ENCODE measurements at regions not wholly inside any gene's neighbourhood (a gene's known extent, or its start where the extent isn't known, plus 50 kb on each side); places are given as distances from the start of the nearest gene placed in this dataset.

DNA sequence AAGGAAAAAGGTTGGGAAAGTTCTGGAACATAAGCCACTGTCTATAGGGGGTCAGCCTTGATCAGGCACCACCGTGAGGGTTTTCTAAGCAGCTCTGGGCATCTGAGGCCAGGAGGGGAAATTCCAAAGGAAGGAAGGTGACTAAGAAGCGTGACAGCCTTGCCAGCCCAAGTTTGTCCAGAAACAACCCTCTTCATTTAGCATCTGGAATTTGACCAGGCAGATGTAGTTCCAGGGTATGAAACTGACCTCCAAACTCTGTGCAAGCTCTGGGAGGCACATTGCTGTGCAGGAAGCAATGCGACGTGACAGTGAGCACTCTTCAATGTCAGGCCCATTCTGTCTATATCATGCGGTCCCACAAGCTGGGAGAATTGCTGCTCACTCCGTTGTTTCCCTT, 85.4 kb upstream of the TPM1 start:
- TF ChIP-seq, protein P1, sequence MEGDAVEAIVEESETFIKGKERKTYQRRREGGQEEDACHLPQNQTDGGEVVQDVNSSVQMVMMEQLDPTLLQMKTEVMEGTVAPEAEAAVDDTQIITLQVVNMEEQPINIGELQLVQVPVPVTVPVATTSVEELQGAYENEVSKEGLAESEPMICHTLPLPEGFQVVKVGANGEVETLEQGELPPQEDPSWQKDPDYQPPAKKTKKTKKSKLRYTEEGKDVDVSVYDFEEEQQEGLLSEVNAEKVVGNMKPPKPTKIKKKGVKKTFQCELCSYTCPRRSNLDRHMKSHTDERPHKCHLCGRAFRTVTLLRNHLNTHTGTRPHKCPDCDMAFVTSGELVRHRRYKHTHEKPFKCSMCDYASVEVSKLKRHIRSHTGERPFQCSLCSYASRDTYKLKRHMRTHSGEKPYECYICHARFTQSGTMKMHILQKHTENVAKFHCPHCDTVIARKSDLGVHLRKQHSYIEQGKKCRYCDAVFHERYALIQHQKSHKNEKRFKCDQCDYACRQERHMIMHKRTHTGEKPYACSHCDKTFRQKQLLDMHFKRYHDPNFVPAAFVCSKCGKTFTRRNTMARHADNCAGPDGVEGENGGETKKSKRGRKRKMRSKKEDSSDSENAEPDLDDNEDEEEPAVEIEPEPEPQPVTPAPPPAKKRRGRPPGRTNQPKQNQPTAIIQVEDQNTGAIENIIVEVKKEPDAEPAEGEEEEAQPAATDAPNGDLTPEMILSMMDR (IDR thresholded peaks at IDR 0.05), result no peak
- Histone ChIP-seq H3K27me3 (ENCODE audit: control insufficient read depth, insufficient read depth, low read length) (no peaks in the 10 kb centered on the region), H3K4me1 (no peaks in the 10 kb centered on the region), H3K4me2 (ENCODE audit: low read length) (no peak overlapping the region), H3K36me3 (ENCODE audit: control insufficient read depth, insufficient read depth, low read length) (no peaks in the 10 kb centered on the region), H3K79me2 (no peaks in the 10 kb centered on the region), H3K9ac (no peak overlapping the region), H3K4me3 (ENCODE audit: low read depth, low read length) (no peak overlapping the region), H3K9me3 (ENCODE audit: control insufficient read depth, low read length) (no peaks in the 10 kb centered on the region), H3K27ac (no peak overlapping the region), H2AFZ (no peak overlapping the region)

DNA sequence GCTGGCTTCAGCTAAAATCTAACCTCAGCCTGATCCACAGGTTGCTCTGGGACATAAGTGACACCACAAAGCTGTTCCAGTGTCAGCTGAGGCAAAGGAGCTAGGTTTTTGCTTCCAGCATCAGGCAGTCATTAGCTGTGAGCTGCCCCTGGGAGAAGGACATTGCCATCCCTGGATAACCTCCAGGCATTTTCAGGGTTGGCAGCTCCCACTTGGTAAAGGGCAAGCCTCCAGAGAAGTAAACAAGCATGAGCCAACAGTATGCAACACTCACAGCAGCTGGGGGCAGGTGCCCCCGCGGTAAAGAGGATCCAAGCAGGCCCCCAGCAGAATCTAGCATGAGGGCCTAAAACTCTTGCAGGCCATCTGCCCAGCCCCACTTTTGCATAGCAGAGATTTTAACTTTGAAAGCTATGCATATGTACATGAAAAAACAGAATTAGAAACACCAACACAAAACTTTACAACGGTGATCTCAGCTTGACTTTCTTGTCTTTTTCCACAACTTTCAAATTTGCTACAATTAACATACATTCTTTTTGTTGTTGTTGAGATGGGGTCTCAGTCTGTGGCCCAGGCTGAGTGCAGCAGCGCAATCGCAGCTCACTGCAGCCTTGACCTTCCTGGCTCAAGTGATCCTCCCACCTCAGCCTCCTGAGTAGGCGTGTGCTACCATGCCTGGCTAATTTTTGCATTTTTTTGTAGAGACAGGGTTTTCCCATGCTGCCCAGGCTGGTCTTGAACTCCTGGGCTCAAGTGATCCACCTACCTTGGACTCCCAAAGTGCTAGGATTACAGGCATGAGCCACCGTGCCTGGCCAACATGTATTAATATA, 83.8 kb upstream of the TPM1 start:
- Histone ChIP-seq H3K4me3 (ENCODE audit: low read depth, low read length) (no peak overlapping the region), H3K27me3 (ENCODE audit: control insufficient read depth, insufficient read depth, low read length) (no peaks in the 10 kb centered on the region), H3K4me1 (no peaks in the 10 kb centered on the region), H3K27ac (no peak overlapping the region), H3K4me2 (ENCODE audit: low read length) (no peak overlapping the region), H2AFZ (no peak overlapping the region), H3K36me3 (ENCODE audit: control insufficient read depth, insufficient read depth, low read length) (no peaks in the 10 kb centered on the region), H3K79me2 (no peaks in the 10 kb centered on the region), H3K9me3 (ENCODE audit: control insufficient read depth, low read length) (no peaks in the 10 kb centered on the region), H3K9ac (no peak overlapping the region)
- TF ChIP-seq, protein P1 (IDR thresholded peaks at IDR 0.05), result no peak

DNA sequence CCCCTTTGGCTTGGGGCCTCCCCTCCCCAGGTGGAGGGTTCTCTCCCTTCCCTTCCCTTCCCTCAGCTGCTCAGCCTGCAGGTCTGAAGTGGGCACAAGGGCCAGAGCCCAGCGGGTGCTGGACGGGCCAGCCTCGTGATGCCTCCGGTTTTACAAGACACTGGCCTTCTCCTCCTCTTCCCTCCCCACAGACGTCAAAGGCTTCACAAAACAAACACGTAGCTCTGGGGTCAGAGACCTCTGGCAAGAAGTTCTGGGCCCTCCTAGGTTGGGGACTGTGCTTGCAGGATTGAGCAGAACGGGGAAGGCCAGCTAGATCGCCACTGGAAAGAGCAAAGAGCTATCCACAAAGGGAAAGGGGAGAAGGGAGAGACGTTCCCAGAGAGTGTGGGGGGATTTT, 81.4 kb upstream of the TPM1 start:
- TF ChIP-seq, protein P1 (IDR thresholded peaks at IDR 0.05), result no peak
- Histone ChIP-seq H3K36me3 (ENCODE audit: control insufficient read depth, insufficient read depth, low read length) (no peaks in the 10 kb centered on the region), H3K9ac (no peak overlapping the region), H3K27me3 (ENCODE audit: control insufficient read depth, insufficient read depth, low read length) (no peaks in the 10 kb centered on the region), H3K9me3 (ENCODE audit: control insufficient read depth, low read length) (no peaks in the 10 kb centered on the region), H2AFZ (no peak overlapping the region), H3K27ac (no peak overlapping the region), H3K4me1 (no peaks in the 10 kb centered on the region), H3K79me2 (no peaks in the 10 kb centered on the region), H3K4me3 (ENCODE audit: low read depth, low read length) (no peak overlapping the region), H3K4me2 (ENCODE audit: low read length) (no peak overlapping the region)

DNA sequence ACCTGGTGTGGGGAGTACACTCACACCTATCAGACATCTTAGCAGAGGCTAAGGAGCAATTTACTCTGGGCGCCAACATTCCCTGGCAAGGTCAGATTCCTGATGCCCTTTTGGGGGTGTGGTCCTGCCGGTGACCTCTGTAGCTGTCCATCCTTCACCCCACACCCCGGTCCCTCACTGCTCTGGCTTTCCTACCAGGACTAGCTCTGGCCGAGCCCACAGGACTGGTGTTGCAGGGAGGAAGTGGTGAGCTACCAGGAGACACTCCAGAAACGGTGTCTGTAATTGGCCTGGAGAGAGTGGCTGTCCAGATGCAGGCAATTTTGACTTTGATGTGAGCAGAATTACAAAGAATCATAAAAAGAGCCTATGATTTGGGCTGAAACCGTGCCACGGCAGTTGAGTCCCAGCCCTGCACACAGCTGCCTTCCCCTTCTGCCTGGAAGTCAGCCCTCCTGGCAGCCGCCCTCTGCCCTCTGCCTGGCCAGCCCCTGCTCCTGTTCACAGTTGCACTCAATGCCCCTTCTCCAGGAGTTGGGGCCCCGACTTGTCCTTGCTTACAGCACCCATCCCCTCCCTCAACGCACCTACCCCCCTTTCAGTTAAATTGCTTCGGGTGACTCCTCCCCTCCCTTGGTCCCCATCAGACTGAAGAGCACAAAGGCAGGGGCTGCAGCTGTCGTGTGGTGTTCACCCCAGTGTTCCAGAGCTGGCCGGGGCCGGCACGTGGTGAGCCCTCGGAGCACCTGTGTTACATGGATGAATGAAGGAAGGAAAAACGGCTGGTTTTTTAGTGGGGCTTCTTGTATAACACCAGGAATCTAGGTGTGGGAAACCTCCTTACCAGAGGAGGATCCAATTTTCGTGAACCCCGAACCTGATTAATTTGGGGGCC, 80.2 kb upstream of the TPM1 start:
- Histone ChIP-seq H3K4me2 (ENCODE audit: low read length) (no peak overlapping the region), H3K4me1 (no peaks in the 10 kb centered on the region), H2AFZ (no peak overlapping the region), H3K79me2 (no peaks in the 10 kb centered on the region), H3K27me3 (ENCODE audit: control insufficient read depth, insufficient read depth, low read length) (no peaks in the 10 kb centered on the region), H3K4me3 (ENCODE audit: low read depth, low read length) (no peak overlapping the region), H3K9ac (no peak overlapping the region), H3K36me3 (ENCODE audit: control insufficient read depth, insufficient read depth, low read length) (no peaks in the 10 kb centered on the region), H3K27ac (no peak overlapping the region), H3K9me3 (ENCODE audit: control insufficient read depth, low read length) (no peaks in the 10 kb centered on the region)
- TF ChIP-seq, protein P1 (IDR thresholded peaks at IDR 0.05), result no peak
